K562 (cell line): ENCODE measurements at regions not wholly inside any gene's neighbourhood (a gene's known extent, or its start where the extent isn't known, plus 50 kb on each side); places are given as distances from the start of the nearest gene placed in this dataset.

Experiments
- ATAC-seq: fragments of 200-7000 bp; cut with Tn5 transposase; 3 replicates; pipeline ENCODE4 v1.9.1; 2020; ENCODE audit warnings: moderate library complexity
- BruUV-seq: library from RNA; stranded (reverse); fragments of 400-500 nt; replicated peaks from 2 replicates; lab custom pipeline; 2021; lab: Mats Ljungman, UMichigan
- CTCF ChIA-PET: fragments of 300-600 bp; formaldehyde crosslinking; extraction: SDS; loops from one replicate; lab custom pipeline; 2021; ENCODE audit warnings: low intra/inter-chr PET ratio; lab: Yijun Ruan, JAX
- POLR2A ChIA-PET: fragments of 300-600, 350-650 bp; sonication (Branson Sonifier 250); formaldehyde crosslinking; extraction: SDS; loops from one replicate; lab custom pipeline; 2021; ENCODE audit warnings: antibody characterized with exemption, inconsistent platforms; lab: Yijun Ruan, JAX
- DNase-seq, 4 experiments: peaks; one replicate each; pipeline versions ENCODE4 v3.0.0 to v3.0.0-alpha.2; 2011 to 2018; ENCODE audit warnings: low spot score in 3 of 4, mixed read lengths in 3 of 4; ENCODE audit errors: extremely low read depth in 1 of 4
- FAIRE-seq: peaks from 2 replicates; lab custom pipeline; 2011; peaks lifted over from hg19 to GRCh38; lab: Jason Lieb, UNC
- H2AFZ ChIP-seq: 2 replicates; pipeline ENCODE4 v1.6.0; 2011; ENCODE audit warnings: low read depth, low read length, control low read depth, inconsistent platforms
- H3K27ac ChIP-seq: fragments of 200-600 bp; 3 replicates; pipeline ENCODE4 v1.8.0; 2011; ENCODE audit warnings: low read depth, mild to moderate bottlenecking, control low read depth, inconsistent platforms, low read length, moderate library complexity, mixed read lengths; ENCODE audit errors: extremely low read depth
- H3K27me3 ChIP-seq, 2 experiments: fragments of 300-600 bp in 1 of 2; 2 replicates in 1 of 2; 3 replicates in 1 of 2; pipeline versions ENCODE4 v1.6.0 to v1.8.0; 2011; ENCODE audit warnings: inconsistent platforms in 2 of 2, low read length in 2 of 2, mild to moderate bottlenecking in 1 of 2, mixed read lengths in 1 of 2, moderate library complexity in 1 of 2; ENCODE audit not compliant: control insufficient read depth in 2 of 2, insufficient read depth in 2 of 2
- H3K36me3 ChIP-seq: fragments of 300-600 bp; 3 replicates; pipeline ENCODE4 v1.8.0; 2011; ENCODE audit warnings: mild to moderate bottlenecking, low read length, inconsistent platforms; ENCODE audit not compliant: control insufficient read depth, insufficient read depth
- H3K4me1 ChIP-seq, 2 experiments: fragments of 200-600 bp in 1 of 2; replicated peaks in 1 of 2; 2 replicates in 1 of 2; 3 replicates in 1 of 2; pipeline versions ENCODE4 v1.5.1 to v1.8.0; 2011; ENCODE audit warnings: inconsistent platforms in 2 of 2, low read length in 2 of 2, mild to moderate bottlenecking in 1 of 2, mixed read lengths in 1 of 2, moderate library complexity in 1 of 2; ENCODE audit not compliant: control insufficient read depth in 2 of 2, insufficient read depth in 2 of 2
- H3K4me2 ChIP-seq: 2 replicates; pipeline ENCODE4 v1.6.1; 2011; ENCODE audit warnings: low read length, control low read depth, inconsistent platforms, mixed read lengths; ENCODE audit not compliant: insufficient read depth
- H3K4me3 ChIP-seq: fragments of 200-600 bp; sonication (generic), shearing (Covaris generic); 2 replicates; pipeline ENCODE4 v1.5.1; 2016; ENCODE audit warnings: control low read depth, inconsistent platforms
- H3K79me2 ChIP-seq: fragments of 200-600 bp; 3 replicates; pipeline ENCODE4 v1.8.0; 2011; ENCODE audit warnings: low read length, inconsistent platforms; ENCODE audit not compliant: control insufficient read depth, insufficient read depth
- H3K9ac ChIP-seq, 2 experiments: 2 replicates each; pipeline versions ENCODE4 v1.6.0 to v1.6.1; 2011; ENCODE audit warnings: low read depth in 2 of 2, low read length in 2 of 2, control low read depth in 1 of 2, inconsistent platforms in 1 of 2, mild to moderate bottlenecking in 1 of 2, mixed read lengths in 1 of 2; ENCODE audit not compliant: insufficient read depth in 1 of 2
- H3K9me1 ChIP-seq: one replicate; pipeline ENCODE4 v1.6.0; 2011; ENCODE audit warnings: inconsistent platforms, mild to moderate bottlenecking, low read length, moderate library complexity; ENCODE audit not compliant: control insufficient read depth, insufficient read depth
- H3K9me3 ChIP-seq: replicated peaks from 2 replicates; pipeline ENCODE4 v1.5.1; 2011; ENCODE audit warnings: low read depth, low read length, inconsistent platforms; ENCODE audit not compliant: control insufficient read depth, insufficient read depth
- H4K20me1 ChIP-seq: replicated peaks from 2 replicates; pipeline ENCODE4 v1.6.1; 2011; ENCODE audit warnings: low read length, inconsistent platforms, mixed read lengths; ENCODE audit not compliant: control insufficient read depth, insufficient read depth
- ASH1L ChIP-seq: fragments of 450-650 bp; IDR thresholded peaks from 2 replicates; pipeline ENCODE4 v1.6.1; 2018; ENCODE audit warnings: borderline replicate concordance, mild to moderate bottlenecking, low read depth; ENCODE audit not compliant: partially characterized antibody
- BCL6 ChIP-seq: fragments of 250-450 bp; sonication (Bioruptor Pico); IDR thresholded peaks from 2 replicates; pipeline ENCODE4 v1.4.0; 2020
- CHCHD3 ChIP-seq: fragments of 250-450 bp; sonication (Bioruptor Pico); IDR thresholded peaks from 2 replicates; pipeline ENCODE4 v2.1.2; 2022; ENCODE audit warnings: mild to moderate bottlenecking
- CTCF ChIP-seq, 3 experiments: IDR thresholded peaks in 2 of 3; conservative IDR thresholded peaks in 1 of 3; 2 replicates each; pipeline ENCODE4 v1.5.1; 2011 to 2012; ENCODE audit warnings: low read length in 3 of 3, mild to moderate bottlenecking in 3 of 3, control low read depth in 2 of 3, improper control_type of control experiment in 1 of 3, inconsistent platforms in 1 of 3, low read depth in 1 of 3, mixed read lengths in 1 of 3, moderate library complexity in 1 of 3; ENCODE audit not compliant: insufficient read depth in 2 of 3
- DNMT1 ChIP-seq: fragments of 450-650 bp; IDR thresholded peaks from 2 replicates; pipeline ENCODE4 v1.6.1; 2016; ENCODE audit warnings: antibody characterized with exemption, mild to moderate bottlenecking
- EWSR1 ChIP-seq: fragments of 450-650 bp; IDR thresholded peaks from 2 replicates; pipeline ENCODE4 v1.6.1; 2018; ENCODE audit warnings: borderline replicate concordance, mild to moderate bottlenecking, low read depth, moderate library complexity; ENCODE audit not compliant: partially characterized antibody
- HMGN3 ChIP-seq: IDR thresholded peaks from 2 replicates; pipeline ENCODE4 v1.6.1; 2011; ENCODE audit warnings: borderline replicate concordance, low read depth, mild to moderate bottlenecking, mixed read lengths, low read length; ENCODE audit not compliant: insufficient read length; ENCODE audit errors: extremely low read depth
- MITF ChIP-seq: IDR thresholded peaks from 2 replicates; pipeline ENCODE4 v1.6.1; 2014; ENCODE audit warnings: antibody characterized with exemption
- MLLT1 ChIP-seq, 2 experiments: fragments of 450-650 bp; IDR thresholded peaks; 2 replicates each; pipeline ENCODE4 v1.6.1; 2016
- MXI1 ChIP-seq: IDR thresholded peaks from 2 replicates; pipeline ENCODE4 v1.6.1; 2011; ENCODE audit warnings: low read depth, mild to moderate bottlenecking, improper control_type of control experiment, low read length
- ZNF174 ChIP-seq: fragments of 250-450 bp; sonication (Bioruptor Pico); IDR thresholded peaks from 2 replicates; pipeline ENCODE4 v1.4.0; 2020; ENCODE audit warnings: mild to moderate bottlenecking
- ZNF217 ChIP-seq: sonication (generic); formaldehyde crosslinking; IDR thresholded peaks from 2 replicates; pipeline ENCODE4 v1.8.0; 2022; ENCODE audit warnings: mild to moderate bottlenecking, missing genetic modification reagents
- WGBS: fragments of 100-300 bp; shearing (Covaris generic); methylation state at CpG from one replicate; pipeline ENCODE4 v1.1.6; 2016; ENCODE audit warnings: low coverage, mixed read lengths; ENCODE audit not compliant: insufficient coverage; ENCODE audit errors: missing lambda C conversion rate; 5-methylcytosine and 5-hydroxymethylcytosine counted together
- in situ Hi-C: fragments of 300-500 bp; cut with MboI; formaldehyde crosslinking; loops from 4 replicates; pipeline ENCODE4 v1.15.0; 2018; ENCODE audit warnings: inconsistent platforms, mixed read lengths
- intact Hi-C: fragments of 100-400 bp; cut with micrococcal nuclease; formaldehyde crosslinking; loops from 2 replicates; pipeline ENCODE4 v1.14.2; 2022

- no peak overlapping the region for H3K4me3 ChIP-seq
- no peak for FAIRE-seq
- H3K4me1 ChIP-seq, result no peaks in the 10 kb centered on the region
- H3K79me2 ChIP-seq, result no peaks in the 10 kb centered on the region
- BruUV-seq, result no TSS peak
- WGBS, result 0% methylated on average over 1 of the region's 1 CpG
- no peak for ATAC-seq
- ChIA-PET POLR2A (no interaction called here), CTCF (no interaction called here)
- in situ Hi-C loops (no loop called here), intact Hi-C loops (no loop called here)
- H4K20me1 ChIP-seq, result no peaks in the 10 kb centered on the region
- H3K27me3 ChIP-seq, result no peaks in the 10 kb centered on the region
- H3K36me3 ChIP-seq, result no peaks in the 10 kb centered on the region
- no peak overlapping the region for H3K9ac ChIP-seq
- H3K9me1 ChIP-seq, result no peaks in the 10 kb centered on the region
- no peak overlapping the region for H2AFZ ChIP-seq
- no peaks in the 10 kb centered on the region for H3K9me3 ChIP-seq
- H3K27ac ChIP-seq, result no peak overlapping the region
- DNase-seq, result no peak
- TF ChIP-seq EWSR1 (no peak), MITF (no peak)
- H3K4me2 ChIP-seq, result no peak overlapping the region
Observed at GRCh38 chr10:65123120-65123519, 1601.9 kb downstream of the REEP3 start.

GRCh38 chr10:65125212-65125611 is 1604.0 kb downstream of the REEP3 start:
- no TSS peak for BruUV-seq
- Histone ChIP-seq H3K4me2 (no peak overlapping the region), H3K9ac (no peak overlapping the region), H3K36me3 (no peaks in the 10 kb centered on the region), H3K4me1 (no peaks in the 10 kb centered on the region), H3K79me2 (no peaks in the 10 kb centered on the region), H3K9me3 (no peaks in the 10 kb centered on the region), H3K27me3 (no peaks in the 10 kb centered on the region), H4K20me1 (no peaks in the 10 kb centered on the region), H3K4me3 (no peak overlapping the region), H3K27ac (no peak overlapping the region), H2AFZ (no peak overlapping the region), H3K9me1 (no peaks in the 10 kb centered on the region)
- ATAC-seq (no peak), DNase-seq (no peak), FAIRE-seq (no peak)
- TF ChIP-seq DNMT1 (no peak), ASH1L (no peak), MLLT1 (IDR thresholded peaks at IDR 0.05) (no peak), CHCHD3 (no peak), HMGN3 (no peak), BCL6 (CRISPR knock-in tag) (no peak), MXI1 (no peak), ZNF217 (no peak), ZNF174 (no peak), CTCF (IDR thresholded peaks at IDR 0.05 in 2 of 3, conservative IDR thresholded peaks at IDR 0.05 in 1 of 3; ENCODE audit: insufficient read depth in 2 of 3, low read depth in 1 of 3, low read length in 3 of 3) (no peak)
- intact Hi-C loops, result no loop called here
- ChIA-PET POLR2A (no interaction called here), CTCF (no interaction called here)
- in situ Hi-C loops, result no loop called here
- WGBS, result 3% methylated on average over 2 of the region's 2 CpGs
